NCI-H2227 (cell line): ENCODE measurements at regions not wholly inside any gene's neighbourhood (a gene's known extent, or its start where the extent isn't known, plus 50 kb on each side); places are given as distances from the start of the nearest gene placed in this dataset.
"Not testable (repeated sequence)": the region's sequence is repeated elsewhere in the genome, so short reads cannot be mapped to it uniquely, and the experiment has no call there.

Source experiments
- DNase-seq: peaks from one replicate; lab custom pipeline; 2025; ENCODE audit not compliant: unreplicated experiment; lab: John Stamatoyannopoulos, UW

DNA sequence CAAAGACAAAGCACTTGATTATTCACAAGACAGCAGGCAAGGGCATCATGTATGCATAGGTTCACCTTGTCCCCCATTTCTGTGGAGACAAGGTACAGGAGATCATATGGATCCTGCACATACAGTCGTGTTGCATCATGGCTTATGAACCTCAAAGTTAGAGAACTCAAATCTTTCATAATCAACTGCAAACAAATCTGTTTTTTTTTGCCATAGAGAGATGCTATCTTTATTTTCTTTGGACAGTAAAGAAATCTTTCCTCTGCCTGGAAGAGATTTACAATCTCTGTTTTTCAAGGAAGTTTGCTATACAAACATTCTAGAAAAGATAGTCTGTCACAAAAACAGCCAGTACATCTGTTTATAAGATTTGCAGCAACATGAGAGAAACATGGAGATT, 578.8 kb downstream of the ANKRD50 start:
- no peak for DNase-seq

- no peak for DNase-seq
These were observed 577.1 kb downstream of the ANKRD50 start for GRCh38 chr4:124135409-124135813.

GRCh38 chr4:124139044-124139443, 573.5 kb downstream of the ANKRD50 start:
- no peak for DNase-seq

DNA sequence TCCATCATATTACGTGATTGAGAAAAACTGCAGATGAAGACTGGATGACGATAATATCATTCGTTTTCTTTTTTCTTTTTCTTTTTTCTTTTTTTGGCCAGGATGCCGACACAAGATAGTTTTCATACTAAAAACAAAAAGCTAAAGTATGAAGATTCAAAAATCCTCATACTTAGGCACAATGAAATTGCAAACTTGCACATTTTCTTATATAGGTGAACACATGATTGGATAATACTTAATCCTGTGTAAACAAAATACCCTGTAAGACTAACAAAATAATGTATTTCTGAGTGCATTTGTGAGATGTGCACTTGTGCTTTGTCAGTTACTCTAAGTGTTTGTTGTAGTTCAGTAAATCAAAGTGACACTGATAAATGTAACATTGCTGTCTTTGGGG, 568.9 kb downstream of the ANKRD50 start:
- DNase-seq, result no peak

DNA sequence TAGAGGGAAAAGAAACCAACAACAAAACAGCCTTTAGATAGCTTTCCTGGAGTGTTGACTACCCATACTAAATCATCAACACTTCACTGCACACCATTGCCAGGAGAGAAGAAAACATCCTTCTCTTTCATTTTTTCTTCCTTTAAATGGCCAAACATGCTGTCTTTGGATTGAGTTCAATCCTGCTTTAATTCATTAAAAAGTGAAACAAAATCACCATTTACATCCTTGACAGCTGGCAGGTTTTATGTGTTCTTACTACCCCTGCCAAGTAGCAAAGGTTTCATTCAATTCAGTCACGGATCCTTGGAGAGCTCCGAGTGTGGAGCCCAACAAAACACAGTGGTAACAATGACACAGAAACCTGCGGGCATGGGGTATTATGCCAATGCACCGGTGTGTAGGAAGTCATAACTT, 568.3 kb downstream of the ANKRD50 start:
- no peak for DNase-seq

- DNase-seq, result no peak
These were observed 566.5 kb downstream of the ANKRD50 start for GRCh38 chr4:124146068-124146467.

DNA sequence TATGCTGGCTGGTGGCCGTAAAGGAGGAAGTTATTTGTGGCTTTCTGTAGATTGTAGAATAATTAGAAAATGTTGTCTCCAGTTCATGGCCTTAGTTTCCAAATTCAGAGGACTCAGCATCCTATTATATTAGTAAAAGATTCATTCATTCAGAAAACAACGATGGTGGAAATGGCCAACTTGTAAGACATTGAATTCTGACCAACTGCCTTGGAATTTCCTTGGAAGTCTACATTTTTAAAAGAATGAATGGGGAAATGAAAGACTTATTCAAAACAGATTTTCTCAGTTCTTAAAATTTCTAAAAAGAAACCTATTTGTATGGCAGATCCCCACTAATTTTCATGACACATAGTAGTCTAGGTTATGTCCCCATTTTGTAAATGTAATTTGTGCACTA, 561.5 kb downstream of the ANKRD50 start:
- no peak for DNase-seq

DNA sequence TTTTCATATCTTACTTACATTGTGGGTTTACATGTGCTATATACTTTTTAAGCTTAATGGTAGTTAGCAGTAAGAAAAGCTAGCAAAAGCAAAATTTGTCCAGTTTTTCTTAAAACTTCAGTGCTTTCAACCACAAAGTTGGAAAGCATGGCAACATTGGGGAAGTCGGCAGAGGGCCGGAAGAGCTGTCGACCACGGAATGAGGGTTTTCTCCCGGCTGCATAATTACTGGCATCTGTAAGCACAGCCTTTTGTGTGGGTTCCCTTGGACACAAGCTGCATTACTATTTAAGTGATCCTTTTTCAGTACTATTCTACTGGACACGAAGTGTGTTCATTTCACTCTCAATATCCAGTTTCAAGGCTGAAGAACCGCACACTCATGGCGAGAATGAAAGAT, 560.4 kb downstream of the ANKRD50 start:
- no peak for DNase-seq

GRCh38 chr4:124155239-124155638, 557.3 kb downstream of the ANKRD50 start:
- no peak for DNase-seq

DNA sequence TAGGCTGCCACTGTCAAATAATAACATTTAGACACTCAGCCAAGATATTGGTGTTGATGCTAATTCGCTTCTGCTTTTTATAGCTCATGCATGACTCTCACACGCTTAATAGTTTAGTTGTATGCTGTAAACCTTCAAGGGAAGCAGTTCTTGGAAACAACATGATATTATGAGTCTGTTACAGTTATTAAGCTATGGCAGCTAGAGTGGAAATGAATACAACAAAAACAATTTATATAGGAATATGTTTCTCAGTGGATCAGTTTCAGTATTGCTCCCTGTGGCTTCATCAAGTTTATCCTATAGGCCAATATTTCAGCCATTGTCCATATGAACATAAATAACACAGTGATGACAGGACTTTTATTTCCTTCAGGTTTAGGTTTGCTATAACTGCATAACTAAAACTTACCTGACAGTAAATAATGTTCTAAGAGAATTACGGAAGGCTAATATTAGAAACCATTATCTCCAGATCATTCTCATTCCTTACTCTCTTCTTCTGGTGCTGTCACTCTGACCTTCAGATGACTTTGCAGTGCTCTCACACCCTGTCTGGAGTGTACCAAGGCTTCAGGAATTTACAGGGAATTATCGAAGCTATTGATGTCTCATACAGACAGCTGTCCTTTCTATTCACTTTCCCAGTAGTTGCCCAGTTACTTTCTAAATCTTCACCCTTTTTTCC, 555.0 kb downstream of the ANKRD50 start:
- no peak for DNase-seq

DNA sequence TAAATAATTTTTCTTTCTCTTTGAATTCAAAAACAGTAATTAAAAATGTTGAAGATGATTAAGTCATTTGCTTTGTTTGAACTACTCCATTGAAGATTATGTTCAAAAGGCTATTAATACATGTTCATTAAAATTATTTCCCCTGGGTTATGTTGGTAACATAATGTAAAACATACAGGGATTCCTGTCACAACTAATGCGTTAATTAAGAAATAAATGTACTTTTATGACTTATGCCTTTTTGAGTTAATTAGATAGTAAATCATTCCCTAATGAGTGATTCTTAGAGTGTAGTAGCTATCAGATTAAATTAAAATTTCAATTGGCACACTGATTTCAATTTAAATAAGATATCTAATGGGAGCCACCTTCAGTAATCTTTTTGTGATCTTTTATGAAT, 549.1 kb downstream of the ANKRD50 start:
- DNase-seq, result no peak

DNA sequence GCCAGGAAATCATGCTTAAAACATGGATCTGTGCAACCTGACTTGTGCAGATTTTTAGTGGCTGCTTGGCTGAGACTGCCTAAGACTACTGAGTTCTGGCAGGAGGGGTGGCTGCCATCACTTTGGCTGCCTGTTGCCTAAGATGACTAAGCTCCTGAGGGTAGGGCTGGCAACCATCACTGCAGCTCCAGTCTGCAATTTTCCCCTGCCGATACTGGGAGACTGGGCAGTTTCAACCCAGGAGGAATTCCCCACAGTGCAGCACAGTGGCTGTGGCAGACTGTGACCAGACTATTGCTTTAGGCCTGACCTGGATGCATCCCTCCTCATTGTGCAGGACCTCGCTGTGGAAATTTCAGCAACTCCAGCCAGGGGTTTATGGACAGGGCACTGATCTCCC, 544.9 kb downstream of the ANKRD50 start:
- DNase-seq, result no peak

DNA sequence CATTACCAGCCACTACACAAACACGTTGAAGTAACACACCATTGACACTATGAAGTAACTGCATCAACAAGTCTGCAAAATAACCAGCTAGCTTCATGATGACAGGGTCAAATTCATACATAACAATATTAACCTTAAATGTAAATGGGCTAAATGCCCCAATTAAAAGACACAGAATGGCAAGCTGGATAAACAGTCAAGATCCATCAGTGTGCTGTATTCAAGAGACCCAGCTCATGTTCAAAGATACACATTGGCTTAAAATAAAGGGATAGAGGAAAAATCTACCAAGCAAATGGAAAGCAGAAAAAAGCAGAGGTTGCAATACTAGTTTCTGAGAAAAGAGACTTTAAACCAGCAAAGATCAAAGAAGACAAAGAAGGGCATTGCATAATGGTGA, 543.0 kb downstream of the ANKRD50 start:
- not testable (repeated sequence) for DNase-seq

DNA sequence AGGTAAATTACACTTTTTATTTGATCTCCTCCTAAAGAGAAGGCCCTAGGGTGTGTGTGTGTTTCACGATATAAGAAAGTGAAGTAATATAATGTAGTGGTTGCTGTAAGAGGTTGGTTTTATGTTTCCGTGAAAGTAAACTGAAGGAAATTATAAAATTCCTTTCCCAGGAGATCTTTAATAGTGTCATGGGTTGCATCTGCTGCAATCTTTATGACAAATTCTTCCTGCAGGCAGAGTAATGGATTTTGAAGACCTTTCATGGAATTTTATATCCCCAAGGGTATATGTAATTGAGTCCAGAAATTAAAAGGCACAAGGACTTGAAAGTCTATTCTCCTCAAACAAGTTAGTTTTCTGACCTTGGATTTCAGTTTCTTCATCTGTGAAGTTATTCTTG, 538.6 kb downstream of the ANKRD50 start:
- DNase-seq, result no peak

GRCh38 chr4:124177647-124178425, 534.7 kb downstream of the ANKRD50 start:
- no peak for DNase-seq

GRCh38 chr4:124178449-124179021, 534.0 kb downstream of the ANKRD50 start:
- no peak for DNase-seq

- no peak for DNase-seq
These were observed 532.9 kb downstream of the ANKRD50 start for GRCh38 chr4:124179506-124180186.

DNA sequence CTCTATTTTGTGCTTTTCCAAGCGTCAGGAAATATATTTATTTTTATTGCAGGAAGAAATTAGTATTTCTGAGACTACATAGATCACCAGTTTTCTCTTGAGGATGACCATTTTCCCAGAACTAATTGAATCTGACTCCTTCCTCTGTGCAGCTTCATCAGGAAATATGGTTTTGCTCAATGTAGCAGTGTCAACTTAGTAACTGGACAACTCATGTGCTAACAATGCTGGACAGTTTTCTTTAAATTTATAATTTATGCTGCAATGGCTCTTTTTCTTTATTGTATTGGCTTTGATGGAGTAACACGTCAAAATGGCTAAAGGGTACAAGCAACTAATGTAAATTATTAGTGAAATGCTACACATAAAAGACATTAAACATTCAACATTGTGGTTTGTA, 531.5 kb downstream of the ANKRD50 start:
- no peak for DNase-seq

- DNase-seq, result no peak
These were observed 529.3 kb downstream of the ANKRD50 start for GRCh38 chr4:124183231-124183630.

DNA sequence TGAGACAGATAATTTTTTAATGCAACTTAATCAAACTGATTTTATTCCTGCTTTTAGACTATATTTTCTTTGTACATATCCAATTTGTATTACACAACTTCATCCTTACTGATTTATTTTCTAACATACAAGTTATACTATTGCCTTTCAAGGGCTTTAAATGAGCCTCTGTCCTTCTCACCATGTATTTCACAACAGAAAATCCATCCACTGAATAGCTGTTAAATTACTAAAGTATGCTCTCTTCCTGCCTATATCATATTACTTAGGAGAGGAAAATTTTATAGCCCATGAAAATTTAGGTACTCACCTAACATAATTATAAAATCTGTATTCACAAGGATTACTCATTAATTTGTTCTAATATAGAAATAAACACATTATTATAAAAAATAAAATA, 528.6 kb downstream of the ANKRD50 start:
- DNase-seq, result no peak

DNA sequence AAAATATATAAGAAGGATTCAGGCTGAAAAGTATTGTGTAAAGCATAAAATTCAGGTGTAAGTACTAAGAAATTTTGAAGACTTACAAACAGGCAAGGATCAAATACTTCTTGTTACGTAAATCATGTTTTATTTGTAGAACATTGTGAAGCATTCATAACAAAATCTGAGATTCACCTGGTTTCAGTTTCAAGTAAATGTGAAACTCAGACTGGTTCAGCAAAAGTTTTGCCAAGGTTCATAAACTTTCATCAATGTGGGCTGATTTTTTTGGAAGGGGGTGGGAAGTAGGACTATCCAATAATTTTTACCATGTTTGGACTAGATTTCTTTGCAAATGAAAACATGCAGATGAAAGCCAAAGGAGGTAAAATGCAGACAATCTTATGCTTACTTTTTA, 527.7 kb downstream of the ANKRD50 start:
- DNase-seq, result no peak

GRCh38 chr4:124188595-124188994, 523.9 kb downstream of the ANKRD50 start:
- no peak for DNase-seq
